PFSK-1 (cell line): ENCODE measurements at regions not wholly inside any gene's neighbourhood (a gene's known extent, or its start where the extent isn't known, plus 50 kb on each side); places are given as distances from the start of the nearest gene placed in this dataset.

Source experiments
- FOXP2 ChIP-seq: optimal IDR thresholded peaks from 2 replicates; pipeline ENCODE3; 2011; ENCODE audit warnings: borderline replicate concordance, control low read depth, inconsistent platforms; ENCODE audit not compliant: insufficient read depth; ENCODE audit errors: extremely low read length, extremely low read depth
- POLR2AphosphoS5 ChIP-seq: IDR thresholded peaks from 2 replicates; pipeline ENCODE4 v1.6.1; 2012; ENCODE audit warnings: low read depth, mild to moderate bottlenecking, control low read depth, low read length, moderate library complexity
- REST ChIP-seq, 2 experiments: IDR thresholded peaks; 2 replicates each; pipeline versions ENCODE4 v1.6.1 to v1.8.0; 2011 to 2012; ENCODE audit warnings: low read depth in 2 of 2, low read length in 2 of 2, control low read depth in 1 of 2, inconsistent platforms in 1 of 2, mild to moderate bottlenecking in 1 of 2, moderate library complexity in 1 of 2; ENCODE audit not compliant: insufficient read depth in 1 of 2
- SIN3A ChIP-seq: IDR thresholded peaks from 2 replicates; pipeline ENCODE4 v1.6.1; 2012; ENCODE audit warnings: mild to moderate bottlenecking, low read length, moderate library complexity, borderline replicate concordance; ENCODE audit not compliant: insufficient read depth
- TAF1 ChIP-seq: IDR thresholded peaks from 2 replicates; pipeline ENCODE4 v1.6.1; 2012; ENCODE audit warnings: low read length, control low read depth, borderline replicate concordance; ENCODE audit not compliant: insufficient read depth

- TF ChIP-seq TAF1 (no peak), SIN3A (no peak), POLR2AphosphoS5 (no peak), REST (IDR thresholded peaks at IDR 0.05; ENCODE audit: insufficient read depth in 1 of 2, low read depth in 2 of 2, low read length in 2 of 2) (no peak), FOXP2 (no peak)
These were observed 132.0 kb upstream of the AKR1E2 start for GRCh38 chr10:4693967-4694366.

DNA sequence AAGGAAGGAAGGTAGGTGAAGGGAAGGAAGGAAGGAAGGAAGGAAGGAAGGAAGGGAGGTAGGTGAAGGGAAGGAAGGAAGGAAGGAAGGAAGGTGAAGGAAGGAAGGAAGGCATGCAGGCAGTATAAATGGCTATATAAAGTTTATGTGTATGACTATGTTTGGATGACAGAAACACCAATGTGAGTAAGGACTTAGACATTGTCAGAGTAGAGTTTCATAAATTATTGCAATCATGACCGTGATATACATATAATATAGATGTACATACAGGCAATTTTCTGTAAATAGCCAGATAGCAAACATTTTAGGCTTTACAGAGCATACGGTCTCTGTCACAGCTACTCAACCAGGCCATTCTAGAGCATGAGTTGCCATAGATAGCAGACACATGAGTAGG lies 133.8 kb upstream of the AKR1E2 start:
- TF ChIP-seq POLR2AphosphoS5, result no peak
- no peak for TF ChIP-seq REST (IDR thresholded peaks at IDR 0.05; ENCODE audit: insufficient read depth in 1 of 2, low read depth in 2 of 2, low read length in 2 of 2)
- no peak for TF ChIP-seq TAF1
- no peak for TF ChIP-seq FOXP2
- no peak for TF ChIP-seq SIN3A

GRCh38 chr10:4691776-4692175 lies 134.2 kb upstream of the AKR1E2 start:
- TF ChIP-seq POLR2AphosphoS5 (no peak), REST (IDR thresholded peaks at IDR 0.05; ENCODE audit: insufficient read depth in 1 of 2, low read depth in 2 of 2, low read length in 2 of 2) (no peak), TAF1 (no peak), SIN3A (no peak), FOXP2 (no peak)

DNA sequence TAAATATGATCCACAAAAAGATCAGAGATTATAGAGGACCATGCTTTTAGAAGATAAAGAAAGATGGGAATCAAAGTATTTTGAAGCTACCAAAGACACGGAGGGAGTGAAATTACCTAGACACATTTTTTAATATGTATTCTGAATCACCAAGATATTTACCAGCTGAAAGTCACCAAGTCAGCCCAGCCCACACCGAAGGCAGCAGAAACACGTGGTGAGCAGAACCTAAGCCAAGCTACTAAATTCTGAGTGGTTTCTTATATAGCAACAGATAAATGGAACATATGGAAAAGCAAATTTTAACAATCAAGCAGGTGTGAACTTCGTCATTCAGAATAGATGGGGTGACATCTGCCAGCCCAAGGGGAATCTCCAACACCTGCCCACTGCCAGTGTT lies 134.7 kb upstream of the AKR1E2 start:
- TF ChIP-seq POLR2AphosphoS5 (no peak), TAF1 (no peak), REST (IDR thresholded peaks at IDR 0.05; ENCODE audit: insufficient read depth in 1 of 2, low read depth in 2 of 2, low read length in 2 of 2) (no peak), FOXP2 (no peak), SIN3A (no peak)

DNA sequence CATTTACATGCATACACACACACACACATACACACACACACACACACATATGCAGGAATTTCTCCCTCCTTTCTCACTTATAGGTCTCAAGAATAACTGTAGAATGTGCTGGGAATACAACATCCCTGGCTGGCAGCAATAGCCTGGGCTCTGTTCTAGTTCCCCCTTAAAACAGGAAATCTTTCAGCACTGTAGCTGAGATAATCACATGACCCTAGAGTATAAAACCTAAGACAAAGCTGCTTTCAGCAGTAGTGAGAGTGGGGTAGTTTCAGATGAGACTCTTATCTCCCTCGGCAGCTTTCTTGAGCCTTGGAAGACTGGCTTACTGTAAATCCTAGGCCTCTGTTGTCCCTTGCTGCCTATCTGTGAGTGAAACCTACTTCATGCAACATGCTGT lies 137.4 kb upstream of the AKR1E2 start:
- TF ChIP-seq REST (IDR thresholded peaks at IDR 0.05; ENCODE audit: insufficient read depth in 1 of 2, low read depth in 2 of 2, low read length in 2 of 2), result no peak
- TF ChIP-seq FOXP2, result no peak
- no peak for TF ChIP-seq SIN3A
- TF ChIP-seq TAF1, result no peak
- TF ChIP-seq POLR2AphosphoS5, result no peak
